ENCODE measurements at regions not wholly inside any gene's neighbourhood (a gene's known extent, or its start where the extent isn't known, plus 50 kb on each side); places are given as distances from the start of the nearest gene placed in this dataset.

DNA sequence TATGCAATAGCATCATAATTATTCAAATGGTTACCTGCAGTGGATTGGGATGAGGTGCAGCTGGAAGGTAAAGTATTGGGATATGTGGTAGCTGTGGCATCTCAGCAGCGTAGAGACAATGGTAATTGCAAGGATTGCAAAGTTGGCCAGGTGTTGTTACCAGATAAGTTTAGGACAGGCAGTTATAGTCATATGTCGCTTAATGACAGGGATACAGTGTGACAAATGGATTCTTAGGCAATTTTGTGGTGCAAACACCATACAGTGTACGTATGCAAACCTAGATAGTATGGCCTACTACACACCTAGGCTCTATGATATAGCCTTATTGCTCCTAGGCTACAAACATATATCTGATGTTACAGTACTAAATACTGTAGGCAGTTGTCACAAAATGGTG is 163.5 kb upstream of the LYZL2 start:
- Histone ChIP-seq H3K27me3 (ENCODE audit: control insufficient read depth, insufficient read depth, low read length) (no peaks in the 10 kb centered on the region), H3K27ac (ENCODE audit: insufficient read depth, low read length) (no peak overlapping the region), H3K79me2 (ENCODE audit: control insufficient read depth, insufficient read depth, low read length) (no peaks in the 10 kb centered on the region), H3K4me3 (replicated peaks in 1 of 4; ENCODE audit: control extremely low read depth in 1 of 4, insufficient read depth in 1 of 4, low read depth in 3 of 4, low read length in 4 of 4) (no peak overlapping the region), H3K9ac (ENCODE audit: insufficient read depth, low read length) (no peak overlapping the region), H3K4me1 (ENCODE audit: control insufficient read depth, extremely low read depth, insufficient read depth, low read length) (no peaks in the 10 kb centered on the region), H3K36me3 (ENCODE audit: control insufficient read depth, insufficient read depth, low read length) (no peaks in the 10 kb centered on the region), H3K9me3 (ENCODE audit: control insufficient read depth, insufficient read depth, low read depth, low read length) (no peaks in the 10 kb centered on the region), H4K20me1 (ENCODE audit: control insufficient read depth, extremely low read depth, insufficient read depth, low read length) (no peaks in the 10 kb centered on the region), H2AFZ (ENCODE audit: low read length) (no peak overlapping the region), H3K4me2 (ENCODE audit: extremely low read depth, insufficient read depth, low read length) (no peak overlapping the region)
- no peak for DNase-seq (ENCODE audit: low read depth in 2 of 2)
- no peak for TF ChIP-seq EZH2 (IDR thresholded peaks at IDR 0.05; ENCODE audit: low read length, missing control alignments)
- TF ChIP-seq, protein P1, sequence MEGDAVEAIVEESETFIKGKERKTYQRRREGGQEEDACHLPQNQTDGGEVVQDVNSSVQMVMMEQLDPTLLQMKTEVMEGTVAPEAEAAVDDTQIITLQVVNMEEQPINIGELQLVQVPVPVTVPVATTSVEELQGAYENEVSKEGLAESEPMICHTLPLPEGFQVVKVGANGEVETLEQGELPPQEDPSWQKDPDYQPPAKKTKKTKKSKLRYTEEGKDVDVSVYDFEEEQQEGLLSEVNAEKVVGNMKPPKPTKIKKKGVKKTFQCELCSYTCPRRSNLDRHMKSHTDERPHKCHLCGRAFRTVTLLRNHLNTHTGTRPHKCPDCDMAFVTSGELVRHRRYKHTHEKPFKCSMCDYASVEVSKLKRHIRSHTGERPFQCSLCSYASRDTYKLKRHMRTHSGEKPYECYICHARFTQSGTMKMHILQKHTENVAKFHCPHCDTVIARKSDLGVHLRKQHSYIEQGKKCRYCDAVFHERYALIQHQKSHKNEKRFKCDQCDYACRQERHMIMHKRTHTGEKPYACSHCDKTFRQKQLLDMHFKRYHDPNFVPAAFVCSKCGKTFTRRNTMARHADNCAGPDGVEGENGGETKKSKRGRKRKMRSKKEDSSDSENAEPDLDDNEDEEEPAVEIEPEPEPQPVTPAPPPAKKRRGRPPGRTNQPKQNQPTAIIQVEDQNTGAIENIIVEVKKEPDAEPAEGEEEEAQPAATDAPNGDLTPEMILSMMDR (conservative IDR thresholded peaks at IDR 0.05 in 1 of 2, IDR thresholded peaks at IDR 0.05 in 1 of 2; ENCODE audit: low read depth in 1 of 2, low read length in 2 of 2) = no peak

DNA sequence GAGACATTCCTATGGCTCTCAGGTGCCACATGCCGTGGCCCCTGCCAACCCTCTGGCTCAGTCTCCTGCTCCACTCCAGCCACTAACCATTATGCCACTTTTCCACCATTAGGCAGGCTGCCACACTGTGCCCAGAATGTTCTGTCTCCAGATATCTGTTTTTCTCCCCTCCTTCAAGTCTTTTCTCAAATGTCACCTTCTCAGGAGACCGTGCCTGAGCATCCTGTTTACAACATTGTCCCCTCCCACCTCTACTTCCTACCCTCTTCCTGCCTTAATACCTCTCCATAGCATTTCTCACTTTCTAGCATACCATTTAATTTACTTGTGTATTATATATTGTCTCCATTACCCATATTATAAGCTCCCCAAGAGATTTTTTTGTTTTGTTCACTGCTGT is 162.5 kb upstream of the LYZL2 start:
- Histone ChIP-seq H4K20me1 (ENCODE audit: control insufficient read depth, extremely low read depth, insufficient read depth, low read length) (no peaks in the 10 kb centered on the region), H3K79me2 (ENCODE audit: control insufficient read depth, insufficient read depth, low read length) (no peaks in the 10 kb centered on the region), H3K9me3 (ENCODE audit: control insufficient read depth, insufficient read depth, low read depth, low read length) (no peaks in the 10 kb centered on the region), H3K9ac (ENCODE audit: insufficient read depth, low read length) (no peak overlapping the region), H3K4me1 (ENCODE audit: control insufficient read depth, extremely low read depth, insufficient read depth, low read length) (no peaks in the 10 kb centered on the region), H3K4me2 (ENCODE audit: extremely low read depth, insufficient read depth, low read length) (no peak overlapping the region), H3K4me3 (replicated peaks in 1 of 4; ENCODE audit: control extremely low read depth in 1 of 4, insufficient read depth in 1 of 4, low read depth in 3 of 4, low read length in 4 of 4) (no peak overlapping the region), H3K27ac (ENCODE audit: insufficient read depth, low read length) (no peak overlapping the region), H2AFZ (ENCODE audit: low read length) (no peak overlapping the region), H3K36me3 (ENCODE audit: control insufficient read depth, insufficient read depth, low read length) (no peaks in the 10 kb centered on the region), H3K27me3 (ENCODE audit: control insufficient read depth, insufficient read depth, low read length) (no peaks in the 10 kb centered on the region)
- no peak for DNase-seq (ENCODE audit: low read depth in 2 of 2)
- TF ChIP-seq EZH2 (IDR thresholded peaks at IDR 0.05; ENCODE audit: low read length, missing control alignments) = no peak
- TF ChIP-seq, protein P1 (conservative IDR thresholded peaks at IDR 0.05 in 1 of 2, IDR thresholded peaks at IDR 0.05 in 1 of 2; ENCODE audit: low read depth in 1 of 2, low read length in 2 of 2) = no peak

DNA sequence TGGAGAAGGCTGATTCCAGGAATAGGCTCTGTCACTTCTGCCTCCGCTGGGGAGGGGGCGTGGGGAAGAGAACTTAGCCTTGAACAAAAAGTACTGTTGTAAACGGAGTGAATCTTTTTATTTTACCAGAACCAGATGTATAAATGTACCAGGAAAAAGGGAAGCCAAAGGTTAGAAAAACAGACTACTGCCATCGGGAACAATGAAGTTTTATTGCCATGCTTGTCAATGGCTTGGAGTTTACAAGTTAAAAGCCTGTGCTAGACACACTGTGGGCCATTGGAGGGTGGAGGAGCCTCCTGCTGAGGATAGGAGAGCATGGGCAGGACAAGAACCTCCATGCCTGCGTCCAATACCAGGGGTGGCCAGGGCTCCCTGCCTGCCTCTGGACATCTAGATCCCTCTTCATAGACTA is 161.7 kb upstream of the LYZL2 start:
- no peak for TF ChIP-seq EZH2 (IDR thresholded peaks at IDR 0.05; ENCODE audit: low read length, missing control alignments)
- TF ChIP-seq, protein P1 (conservative IDR thresholded peaks at IDR 0.05 in 1 of 2, IDR thresholded peaks at IDR 0.05 in 1 of 2; ENCODE audit: low read depth in 1 of 2, low read length in 2 of 2) = no peak
- Histone ChIP-seq H3K79me2 (ENCODE audit: control insufficient read depth, insufficient read depth, low read length) (no peaks in the 10 kb centered on the region), H2AFZ (ENCODE audit: low read length) (no peak overlapping the region), H3K9ac (ENCODE audit: insufficient read depth, low read length) (no peak overlapping the region), H3K4me1 (ENCODE audit: control insufficient read depth, extremely low read depth, insufficient read depth, low read length) (no peaks in the 10 kb centered on the region), H3K27ac (ENCODE audit: insufficient read depth, low read length) (no peak overlapping the region), H3K9me3 (ENCODE audit: control insufficient read depth, insufficient read depth, low read depth, low read length) (no peaks in the 10 kb centered on the region), H4K20me1 (ENCODE audit: control insufficient read depth, extremely low read depth, insufficient read depth, low read length) (no peaks in the 10 kb centered on the region), H3K4me3 (replicated peaks in 1 of 4; ENCODE audit: control extremely low read depth in 1 of 4, insufficient read depth in 1 of 4, low read depth in 3 of 4, low read length in 4 of 4) (no peak overlapping the region), H3K27me3 (ENCODE audit: control insufficient read depth, insufficient read depth, low read length) (no peaks in the 10 kb centered on the region), H3K36me3 (ENCODE audit: control insufficient read depth, insufficient read depth, low read length) (no peaks in the 10 kb centered on the region), H3K4me2 (ENCODE audit: extremely low read depth, insufficient read depth, low read length) (no peak overlapping the region)
- DNase-seq (ENCODE audit: low read depth in 2 of 2) = no peak
